ENCODE measurements at regions not wholly inside any gene's neighbourhood (a gene's known extent, or its start where the extent isn't known, plus 50 kb on each side); places are given as distances from the start of the nearest gene placed in this dataset.
A peak's percentile ranks its signal among the peaks of the same experiment; 100 is the strongest.

GRCh38 chr1:14500041-14500440, 98.4 kb upstream of the KAZN start:
- no peak for DNase-seq

GRCh38 chr1:14500912-14501311, 97.6 kb upstream of the KAZN start:
- no peak for DNase-seq

DNA sequence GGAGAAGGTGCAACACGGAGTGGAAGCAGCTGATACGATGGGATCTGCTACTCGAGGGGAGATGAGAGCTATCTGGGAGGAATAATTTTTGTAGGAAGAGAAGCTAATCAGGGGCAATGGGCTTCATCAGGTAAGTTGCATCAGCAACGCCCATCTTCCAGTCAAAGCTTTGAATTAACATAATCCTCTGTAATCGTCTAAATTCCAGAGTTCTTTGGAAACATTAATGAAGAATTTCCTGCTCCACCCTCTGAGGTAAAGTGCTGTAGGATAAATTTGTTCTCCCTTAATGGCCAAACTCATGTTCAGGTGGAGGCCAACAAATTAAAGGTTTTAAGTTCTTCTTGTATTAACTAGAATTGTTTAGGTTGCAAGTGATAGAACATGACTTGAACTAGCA, 94.0 kb upstream of the KAZN start:
- no peak for DNase-seq

GRCh38 chr1:14506471-14507255, 91.8 kb upstream of the KAZN start:
- DNase-seq = no peak

- DNase-seq = peak; percentile 41
Observed at GRCh38 chr1:14507262-14507661, 91.2 kb upstream of the KAZN start.

- no peak for DNase-seq
Observed at GRCh38 chr1:14508613-14509012, 89.9 kb upstream of the KAZN start.

- no peak for DNase-seq
Observed at GRCh38 chr1:14511166-14511680, 87.3 kb upstream of the KAZN start.

GRCh38 chr1:14511796-14512585, 86.5 kb upstream of the KAZN start:
- DNase-seq = no peak

GRCh38 chr1:14513111-14513510, 85.4 kb upstream of the KAZN start:
- DNase-seq = no peak

GRCh38 chr1:14514739-14515138, 83.7 kb upstream of the KAZN start:
- DNase-seq = no peak

DNA sequence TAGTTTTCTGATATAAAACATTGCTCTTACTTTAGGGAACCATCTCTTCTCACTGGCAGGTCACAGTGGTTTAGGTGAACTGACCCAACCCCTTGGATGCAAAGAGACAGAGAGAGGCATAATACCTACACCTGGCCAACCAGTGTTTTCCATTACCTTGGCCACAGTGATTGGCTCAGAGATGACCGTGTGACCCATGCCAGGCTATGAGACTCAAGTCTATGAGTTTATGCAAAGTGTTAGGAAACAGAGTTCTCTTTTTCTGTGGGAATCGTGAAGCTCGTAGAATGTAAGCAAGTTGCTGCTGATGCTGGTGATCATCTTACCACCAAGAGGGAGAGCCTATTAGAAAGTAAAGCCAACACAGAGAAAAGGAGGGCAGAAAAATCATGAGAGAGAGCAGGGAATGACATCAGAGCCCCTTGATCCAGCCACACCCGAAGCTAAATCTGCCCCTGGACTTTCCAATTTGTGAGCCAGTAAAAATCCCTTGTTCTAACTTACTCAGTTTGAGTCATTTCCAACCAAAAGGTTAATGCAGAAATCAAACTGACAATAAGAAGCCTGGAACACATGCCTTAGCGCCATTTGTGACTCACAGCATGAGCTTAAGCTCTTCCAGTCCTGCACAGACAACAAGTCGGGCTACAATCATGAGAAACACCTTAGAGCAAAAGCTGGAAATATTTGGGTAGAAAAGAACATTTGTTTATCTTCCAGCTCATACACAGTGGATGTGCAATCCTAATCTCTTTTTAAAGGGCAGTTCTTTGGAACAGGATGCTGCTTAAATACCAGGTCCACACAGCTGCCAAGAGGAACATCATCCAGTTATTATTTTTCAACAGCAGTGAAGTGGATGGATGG, 81.3 kb upstream of the KAZN start:
- no peak for DNase-seq

DNA sequence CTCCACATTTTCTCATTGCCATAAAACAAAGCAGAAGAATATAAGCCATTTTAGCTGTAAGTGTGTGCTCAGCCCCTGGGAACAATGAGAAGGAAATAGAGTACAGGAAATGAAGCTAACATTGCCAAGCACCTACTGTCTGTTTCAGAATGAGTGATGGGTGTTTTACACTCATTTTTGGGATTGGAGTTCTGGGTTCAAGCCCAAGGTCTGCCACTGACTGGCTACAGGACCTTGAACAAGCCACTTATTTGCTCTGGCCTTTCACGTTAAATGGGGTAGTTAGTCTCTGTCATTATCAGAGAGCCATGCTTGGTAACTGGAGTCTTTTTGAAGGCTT, 80.7 kb upstream of the KAZN start:
- no peak for DNase-seq

DNA sequence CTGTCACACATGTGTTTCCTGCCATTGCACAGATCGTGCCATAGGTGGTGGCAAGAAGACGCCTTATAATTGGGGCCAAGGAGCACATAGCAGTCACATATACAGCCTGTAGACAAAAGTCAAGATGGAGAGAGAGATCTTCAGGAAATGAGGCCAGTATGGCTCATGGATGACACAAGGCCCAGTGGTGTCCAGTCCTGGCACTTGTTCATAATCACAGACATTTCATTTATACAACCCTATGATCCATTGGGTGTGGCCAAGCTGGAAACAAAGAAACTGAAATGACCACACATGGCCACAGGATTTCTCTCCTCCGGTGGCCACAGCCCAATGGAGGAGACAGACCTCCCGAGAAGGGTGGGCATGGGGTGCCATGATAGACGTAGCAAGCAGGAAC, 78.5 kb upstream of the KAZN start:
- DNase-seq = no peak

GRCh38 chr1:14520514-14521163, 77.8 kb upstream of the KAZN start:
- no peak for DNase-seq

- no peak for DNase-seq
Observed at GRCh38 chr1:14521622-14522021, 76.9 kb upstream of the KAZN start.

DNA sequence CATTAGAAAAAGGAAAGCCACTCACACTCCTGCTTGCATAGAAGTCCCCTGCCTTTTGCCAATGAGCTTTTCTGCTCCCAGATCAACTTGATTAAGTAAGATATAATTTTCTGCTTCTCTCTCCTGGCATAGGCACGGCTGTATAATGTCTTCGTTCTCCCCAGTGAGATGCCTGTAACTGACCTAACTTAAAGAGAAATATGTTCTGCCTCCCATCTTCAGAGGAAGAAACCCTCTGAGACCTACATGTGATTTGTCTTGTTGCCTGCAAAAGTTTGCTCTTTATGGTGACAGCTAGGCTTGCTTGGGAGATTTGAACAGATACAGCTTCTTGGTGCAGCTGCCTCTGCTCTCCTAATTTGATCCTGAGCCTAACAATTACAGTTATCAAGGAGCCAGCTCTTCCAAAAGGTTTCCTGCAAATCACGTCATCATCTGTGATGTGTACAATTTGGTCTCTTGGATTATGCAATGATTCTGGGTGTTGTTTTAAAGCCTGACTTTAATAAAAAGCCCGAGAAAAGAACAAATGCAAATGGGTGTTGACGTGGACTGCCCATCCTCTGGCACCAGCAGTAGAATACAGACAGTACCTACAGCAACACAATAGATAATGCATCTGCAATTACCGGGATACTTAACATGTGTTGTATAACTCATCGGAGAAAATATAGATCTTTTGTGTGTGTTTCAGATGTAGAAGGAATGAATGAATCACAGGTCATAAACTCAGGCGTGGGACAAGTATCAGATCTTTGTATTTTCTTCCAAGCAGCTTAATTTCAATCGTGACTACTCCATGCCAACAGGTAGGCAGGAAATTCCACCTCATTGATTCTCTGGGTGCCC, 76.2 kb upstream of the KAZN start:
- no peak for DNase-seq

- no peak for DNase-seq
Observed at GRCh38 chr1:14522926-14523241, 75.6 kb upstream of the KAZN start.

DNA sequence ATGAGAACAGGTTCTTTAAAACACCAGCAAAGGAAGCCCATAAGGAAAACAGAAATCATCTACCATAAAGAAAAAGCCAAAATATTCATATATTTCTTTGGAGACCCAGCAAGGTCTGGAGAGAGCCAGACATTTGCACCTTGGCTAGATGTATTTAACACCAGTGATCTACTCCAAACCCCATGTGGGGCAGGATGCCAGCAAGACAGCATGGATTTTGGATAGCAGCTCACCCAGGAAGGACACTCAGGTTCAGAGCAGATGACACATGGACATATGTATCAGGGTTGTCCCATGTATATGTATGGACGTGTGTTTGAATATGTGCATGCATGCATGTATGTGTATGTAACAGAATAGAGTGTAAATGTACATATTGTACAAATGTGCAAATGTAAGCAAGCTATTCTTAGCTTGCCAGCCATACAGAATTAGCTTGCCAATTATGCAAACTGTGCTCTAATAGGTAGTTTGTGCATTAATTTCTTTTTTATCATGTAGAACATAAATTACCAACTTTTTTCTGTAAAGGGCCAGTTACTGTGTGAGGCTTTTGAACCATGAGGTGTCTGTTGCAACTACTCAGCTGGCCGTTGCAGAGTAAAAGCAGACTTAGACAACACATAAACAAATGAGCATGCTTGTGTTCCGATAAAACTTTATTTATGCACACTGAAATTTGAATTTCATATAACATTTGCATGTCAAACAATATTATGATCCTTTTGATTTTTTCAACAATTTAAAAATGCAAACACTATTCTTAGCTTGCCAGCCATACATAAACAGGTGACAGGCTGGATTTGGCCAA, 73.5 kb upstream of the KAZN start:
- DNase-seq = no peak

DNA sequence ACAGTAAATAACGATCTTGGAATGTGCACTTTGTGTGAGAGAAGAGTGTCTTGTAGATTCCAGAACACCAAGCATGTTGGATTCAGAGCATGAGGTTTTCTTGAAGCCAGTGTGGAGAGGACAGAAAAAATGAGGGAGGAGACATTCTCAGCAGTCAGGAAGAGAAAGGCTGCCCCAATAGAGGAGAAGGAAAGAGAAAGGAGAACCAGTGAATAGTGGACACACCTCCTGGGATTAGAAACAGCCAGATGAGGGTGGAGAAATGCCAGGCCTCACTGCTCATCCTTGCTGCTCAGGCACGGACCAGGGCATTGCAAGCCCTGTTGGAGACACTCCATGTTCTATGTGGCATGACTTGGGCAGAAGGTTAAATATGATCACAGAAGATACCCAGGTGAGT, 69.0 kb upstream of the KAZN start:
- DNase-seq = no peak

GRCh38 chr1:14531519-14531918, 67.0 kb upstream of the KAZN start:
- DNase-seq = no peak
